ENCODE measurements at regions not wholly inside any gene's neighbourhood (a gene's known extent, or its start where the extent isn't known, plus 50 kb on each side); places are given as distances from the start of the nearest gene placed in this dataset.

GRCh38 chr15:61318802-61319525, 89.9 kb upstream of the RORA start:
- no peak for DNase-seq

- no peak for DNase-seq
Measured at GRCh38 chr15:61318301-61318700, 89.2 kb upstream of the RORA start.

GRCh38 chr15:61315471-61315870, 86.4 kb upstream of the RORA start:
- DNase-seq: no peak

GRCh38 chr15:61314427-61314826, 85.3 kb upstream of the RORA start:
- no peak for DNase-seq

GRCh38 chr15:61309617-61310016, 80.5 kb upstream of the RORA start:
- no peak for DNase-seq

GRCh38 chr15:61309031-61309511, 80.0 kb upstream of the RORA start:
- DNase-seq: no peak

- no peak for DNase-seq
Measured at GRCh38 chr15:61308437-61308836, 79.3 kb upstream of the RORA start.

- DNase-seq: no peak
Measured at GRCh38 chr15:61307474-61307873, 78.4 kb upstream of the RORA start.

- no peak for DNase-seq
Measured at GRCh38 chr15:61301701-61302100, 72.6 kb upstream of the RORA start.

GRCh38 chr15:61299075-61299763, 70.1 kb upstream of the RORA start:
- DNase-seq: no peak

- DNase-seq: no peak
Measured at GRCh38 chr15:61295239-61295638, 66.1 kb upstream of the RORA start.

GRCh38 chr15:61282661-61283060, 53.6 kb upstream of the RORA start:
- no peak for DNase-seq

- DNase-seq: no peak
Measured at GRCh38 chr15:61281328-61281727, 52.2 kb upstream of the RORA start.
